NT2/D1 (cell line): ENCODE measurements at regions not wholly inside any gene's neighbourhood (a gene's known extent, or its start where the extent isn't known, plus 50 kb on each side); places are given as distances from the start of the nearest gene placed in this dataset.

Experiments used
- SUZ12 ChIP-seq: IDR thresholded peaks from 2 replicates; pipeline ENCODE4 v1.6.1; 2011; ENCODE audit not compliant: insufficient read length, insufficient read depth; ENCODE audit errors: extremely low read depth
- YY1 ChIP-seq: IDR thresholded peaks from 2 replicates; pipeline ENCODE4 v1.6.1; 2011; ENCODE audit not compliant: insufficient read length, insufficient read depth
- ZNF274 ChIP-seq: IDR thresholded peaks from 2 replicates; pipeline ENCODE4 v1.6.1; 2011; ENCODE audit warnings: mild to moderate bottlenecking, low read depth, low read length

GRCh38 chr4:188432328-188432727 lies 293.1 kb downstream of the TRIML1 start:
- TF ChIP-seq ZNF274 (no peak), YY1 (no peak), SUZ12 (no peak)
